Mammary epithelial cell (primary cell): ENCODE measurements at regions not wholly inside any gene's neighbourhood (a gene's known extent, or its start where the extent isn't known, plus 50 kb on each side); places are given as distances from the start of the nearest gene placed in this dataset.

Source experiments
- CTCF ChIP-seq, 2 donors: IDR thresholded peaks in 1 of 2; conservative IDR thresholded peaks in 1 of 2; 2 replicates each; pipeline ENCODE4 v1.5.1; 2011 to 2012; ENCODE audit warnings: inconsistent platforms in 2 of 2, low read length in 2 of 2, mild to moderate bottlenecking in 2 of 2, control low read depth in 1 of 2, low read depth in 1 of 2; ENCODE audit not compliant: insufficient read depth in 1 of 2; ENCODE audit errors: extremely low read depth in 1 of 2
- EZH2 ChIP-seq: IDR thresholded peaks from 2 replicates; pipeline ENCODE4 v1.6.1; 2012; ENCODE audit warnings: low read length, inconsistent platforms, borderline replicate concordance

- TF ChIP-seq CTCF (conservative IDR thresholded peaks at IDR 0.05 in 1 of 2, IDR thresholded peaks at IDR 0.05 in 1 of 2; ENCODE audit: extremely low read depth in 1 of 2, insufficient read depth in 1 of 2, low read depth in 1 of 2, low read length in 2 of 2): no peak
- no peak for TF ChIP-seq EZH2
These were observed 471.6 kb upstream of the ADGRL4 start for GRCh38 chr1:79478160-79478559.
